Fibroblast of mammary gland (primary cell): ENCODE measurements at regions not wholly inside any gene's neighbourhood (a gene's known extent, or its start where the extent isn't known, plus 50 kb on each side); places are given as distances from the start of the nearest gene placed in this dataset.

ENCODE experiments used
- DNase-seq: peaks from one replicate; pipeline ENCODE4 v3.0.0-alpha.2; 2010; ENCODE audit warnings: low read depth
- H3K4me3 ChIP-seq: 2 replicates; pipeline ENCODE4 v1.5.1; 2011; ENCODE audit warnings: low read depth, mild to moderate bottlenecking, low read length, moderate library complexity; ENCODE audit not compliant: control insufficient read depth
- TF ChIP-seq, protein P1 (sequence below): conservative IDR thresholded peaks from 2 replicates; pipeline ENCODE4 v1.5.1; 2011; ENCODE audit warnings: low read depth, low read length, inconsistent platforms; ENCODE audit not compliant: control insufficient read depth, insufficient read depth

DNA sequence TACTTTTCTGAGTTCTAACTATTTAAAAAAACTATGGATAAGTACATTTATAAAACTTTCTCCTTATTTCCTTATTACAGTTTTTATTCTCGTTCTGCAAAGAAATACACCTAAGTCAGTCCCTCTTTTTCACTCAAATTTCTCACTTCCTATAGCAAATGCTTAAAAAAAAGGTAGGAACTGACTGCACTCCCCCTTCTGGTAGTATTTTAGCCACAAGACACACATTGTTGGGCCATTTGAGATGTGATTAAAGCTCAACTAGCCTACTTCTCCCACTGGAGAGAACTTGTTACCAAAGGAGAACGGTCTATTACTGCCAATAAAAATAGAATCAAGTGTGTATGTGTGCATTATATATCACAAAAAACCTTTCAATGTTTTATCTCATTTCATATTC lies 521.9 kb upstream of the PRMT6 start:
- no peak overlapping the region for H3K4me3 ChIP-seq
- no peak for DNase-seq
- TF ChIP-seq, protein P1, sequence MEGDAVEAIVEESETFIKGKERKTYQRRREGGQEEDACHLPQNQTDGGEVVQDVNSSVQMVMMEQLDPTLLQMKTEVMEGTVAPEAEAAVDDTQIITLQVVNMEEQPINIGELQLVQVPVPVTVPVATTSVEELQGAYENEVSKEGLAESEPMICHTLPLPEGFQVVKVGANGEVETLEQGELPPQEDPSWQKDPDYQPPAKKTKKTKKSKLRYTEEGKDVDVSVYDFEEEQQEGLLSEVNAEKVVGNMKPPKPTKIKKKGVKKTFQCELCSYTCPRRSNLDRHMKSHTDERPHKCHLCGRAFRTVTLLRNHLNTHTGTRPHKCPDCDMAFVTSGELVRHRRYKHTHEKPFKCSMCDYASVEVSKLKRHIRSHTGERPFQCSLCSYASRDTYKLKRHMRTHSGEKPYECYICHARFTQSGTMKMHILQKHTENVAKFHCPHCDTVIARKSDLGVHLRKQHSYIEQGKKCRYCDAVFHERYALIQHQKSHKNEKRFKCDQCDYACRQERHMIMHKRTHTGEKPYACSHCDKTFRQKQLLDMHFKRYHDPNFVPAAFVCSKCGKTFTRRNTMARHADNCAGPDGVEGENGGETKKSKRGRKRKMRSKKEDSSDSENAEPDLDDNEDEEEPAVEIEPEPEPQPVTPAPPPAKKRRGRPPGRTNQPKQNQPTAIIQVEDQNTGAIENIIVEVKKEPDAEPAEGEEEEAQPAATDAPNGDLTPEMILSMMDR, result no peak

DNA sequence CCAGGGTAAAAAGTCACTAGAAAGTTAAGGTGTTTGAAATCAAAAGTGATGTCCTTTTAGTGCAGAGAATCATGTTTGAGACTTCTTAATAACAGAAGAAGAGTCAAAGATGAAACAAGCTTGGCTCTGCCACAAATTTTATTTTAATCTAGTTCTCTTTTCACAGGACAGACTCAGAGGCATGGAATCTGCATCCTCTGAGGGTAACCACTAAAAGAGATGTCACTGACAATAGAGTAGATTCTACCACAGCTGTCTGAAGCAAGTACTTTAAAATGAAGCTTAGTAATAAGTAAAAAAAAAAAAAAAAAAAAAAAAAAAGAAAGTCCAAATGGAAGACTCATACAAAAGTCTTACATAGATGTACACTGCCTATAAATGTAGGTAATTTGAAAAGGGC lies 519.7 kb upstream of the PRMT6 start:
- peak; percentile 29 for DNase-seq
- TF ChIP-seq, protein P1, result no peak
- no peak overlapping the region for H3K4me3 ChIP-seq

DNA sequence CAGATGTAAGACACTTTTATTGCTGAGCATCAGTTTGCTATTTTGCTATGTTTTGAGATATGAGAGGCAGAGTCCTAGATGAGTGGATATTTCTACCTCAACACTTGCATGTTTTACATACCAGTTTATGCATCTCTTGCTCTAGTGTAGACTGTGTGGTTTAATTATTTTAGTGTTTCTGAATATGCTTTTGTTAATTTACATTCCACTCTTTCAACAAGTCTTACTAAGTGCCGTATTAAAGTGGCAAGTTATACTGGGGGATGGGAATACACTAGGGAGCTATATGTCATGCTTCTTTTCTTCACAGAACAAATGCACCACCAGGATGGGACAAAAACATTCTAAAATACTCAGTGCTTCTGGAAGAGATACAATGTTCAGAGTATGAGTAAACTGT lies 507.7 kb upstream of the PRMT6 start:
- no peak for DNase-seq
- TF ChIP-seq, protein P1, result no peak
- H3K4me3 ChIP-seq, result no peak overlapping the region

DNA sequence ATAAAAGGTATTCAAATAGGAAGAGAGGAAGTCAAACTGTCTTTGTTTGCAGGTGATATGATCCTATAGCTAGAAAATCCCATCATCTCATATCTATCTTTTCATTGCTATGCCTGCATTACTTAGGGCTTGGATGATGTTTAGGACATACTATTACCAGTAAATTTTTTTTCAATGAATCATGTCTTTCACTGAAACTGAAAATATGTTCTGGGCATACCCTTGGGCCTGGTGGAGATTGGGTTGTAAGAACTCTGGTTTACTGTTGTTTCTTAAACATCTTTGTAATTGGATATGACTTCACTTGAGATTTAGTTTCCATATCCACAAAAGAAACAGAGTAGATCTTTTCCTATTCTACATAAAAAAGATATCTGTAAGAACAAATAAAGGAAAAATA lies 502.2 kb upstream of the PRMT6 start:
- TF ChIP-seq, protein P1, result no peak

DNA sequence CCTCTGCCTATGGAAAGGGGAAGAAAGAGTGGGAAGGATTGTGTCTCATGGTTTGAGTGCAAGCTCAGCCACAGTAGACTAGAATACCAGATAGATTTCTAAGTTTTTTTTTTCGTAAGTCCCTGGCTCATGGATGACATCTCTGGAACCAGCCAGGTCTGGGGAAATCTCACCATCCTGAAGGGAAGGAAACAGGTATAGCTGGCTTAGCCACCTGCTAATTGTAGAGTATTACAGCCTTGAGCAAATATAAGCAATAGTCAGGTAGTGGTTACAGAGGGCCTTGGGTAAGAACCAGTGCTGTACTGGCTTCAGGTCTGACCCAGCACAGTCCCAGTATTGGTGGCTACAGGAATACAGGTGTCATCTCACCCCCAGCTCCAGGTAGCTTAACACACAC lies 500.9 kb upstream of the PRMT6 start:
- no peak for DNase-seq
- TF ChIP-seq, protein P1, result no peak
- no peak overlapping the region for H3K4me3 ChIP-seq

More for the DNA sequence above, 502.2 kb upstream of the PRMT6 start:
- H3K4me3 ChIP-seq, result no peak overlapping the region
- no peak for DNase-seq

DNA sequence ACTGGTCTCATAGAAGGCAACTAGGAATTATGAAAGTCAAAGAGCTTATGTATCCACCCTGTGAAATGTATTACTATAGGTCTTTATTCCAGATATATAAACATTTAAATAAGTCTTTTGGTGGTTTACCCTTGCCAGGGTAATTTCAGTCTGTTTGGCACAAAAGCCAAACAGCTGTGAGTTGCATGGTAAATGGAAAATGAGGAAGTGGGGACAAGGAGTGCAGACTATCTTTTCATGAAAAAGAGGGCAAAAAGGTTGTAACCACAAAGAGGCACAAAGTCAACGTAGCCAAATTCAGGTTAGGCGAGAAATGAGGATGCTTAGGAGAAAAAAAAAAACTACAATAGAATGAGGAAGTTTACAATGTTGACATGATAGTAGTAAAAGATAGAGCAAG lies 492.3 kb upstream of the PRMT6 start:
- no peak overlapping the region for H3K4me3 ChIP-seq
- TF ChIP-seq, protein P1, result no peak

DNA sequence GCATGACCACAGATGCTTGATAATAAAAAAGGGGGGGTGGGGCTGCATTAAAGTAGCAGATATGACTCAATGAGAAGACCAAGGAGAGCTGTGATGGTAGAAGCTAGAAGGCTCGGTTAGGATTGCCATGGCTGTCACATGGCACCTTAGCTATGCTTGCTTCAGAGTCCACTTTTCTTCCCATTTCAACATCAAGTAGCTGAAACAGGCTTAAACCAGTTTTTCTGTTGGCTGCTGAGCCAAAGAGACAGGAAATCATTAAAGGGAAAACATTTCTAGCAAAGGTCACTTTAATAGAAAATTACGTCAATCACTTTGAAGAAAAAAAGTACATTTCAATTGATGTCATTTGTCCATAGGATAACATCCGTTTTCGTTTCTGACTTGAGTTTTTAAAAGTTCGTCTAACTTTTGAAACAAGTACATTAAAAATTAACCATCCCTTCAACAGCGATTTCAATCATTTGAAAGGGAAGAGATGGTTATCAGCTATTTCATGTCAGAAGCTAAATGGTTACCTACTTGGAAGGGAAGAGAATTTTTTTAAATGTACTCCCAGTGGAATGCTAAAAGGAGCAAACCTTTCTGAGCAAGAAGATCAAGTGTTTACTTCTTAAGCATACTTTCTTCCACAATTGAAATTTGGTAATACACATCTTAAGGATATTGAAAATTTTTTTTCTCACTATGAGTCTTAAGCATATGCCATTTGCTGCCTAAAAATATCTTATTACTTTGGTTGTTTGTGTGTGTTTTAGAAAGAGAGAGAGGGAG lies 488.1 kb upstream of the PRMT6 start:
- TF ChIP-seq, protein P1, result no peak
- H3K4me3 ChIP-seq, result no peak overlapping the region
- DNase-seq, result no peak

More for the DNA sequence above, 492.3 kb upstream of the PRMT6 start:
- no peak for DNase-seq
